SKM-1 (cell line): ENCODE measurements at regions not wholly inside any gene's neighbourhood (a gene's known extent, or its start where the extent isn't known, plus 50 kb on each side); places are given as distances from the start of the nearest gene placed in this dataset.

Experiments
- DNase-seq: peaks from one replicate; lab custom pipeline; 2025; ENCODE audit not compliant: unreplicated experiment; lab: John Stamatoyannopoulos, UW

GRCh38 chr5:63727583-63727982 is 234.7 kb downstream of the HTR1A start:
- no peak for DNase-seq

- DNase-seq = no peak
Measured at GRCh38 chr5:63726496-63726895, 235.7 kb downstream of the HTR1A start.

- DNase-seq = no peak
Measured at GRCh38 chr5:63719147-63719546, 243.1 kb downstream of the HTR1A start.

GRCh38 chr5:63700241-63700640 is 262.0 kb downstream of the HTR1A start:
- no peak for DNase-seq

GRCh38 chr5:63697811-63698210 is 264.4 kb downstream of the HTR1A start:
- DNase-seq = no peak

- no peak for DNase-seq
Measured at GRCh38 chr5:63690546-63690945, 271.7 kb downstream of the HTR1A start.

- no peak for DNase-seq
Measured at GRCh38 chr5:63687854-63688516, 274.3 kb downstream of the HTR1A start.

GRCh38 chr5:63686938-63687337 is 275.3 kb downstream of the HTR1A start:
- DNase-seq = no peak

- no peak for DNase-seq
Measured at GRCh38 chr5:63686181-63686580, 276.1 kb downstream of the HTR1A start.

GRCh38 chr5:63685454-63685853 is 276.8 kb downstream of the HTR1A start:
- DNase-seq = no peak

- DNase-seq = no peak
Measured at GRCh38 chr5:63674881-63675280, 287.4 kb downstream of the HTR1A start.

- DNase-seq = no peak
Measured at GRCh38 chr5:63655043-63655442, 307.2 kb downstream of the HTR1A start.

GRCh38 chr5:63650581-63650980 is 311.7 kb downstream of the HTR1A start:
- DNase-seq = no peak

GRCh38 chr5:63648376-63648775 is 313.9 kb downstream of the HTR1A start:
- no peak for DNase-seq

GRCh38 chr5:63629951-63630630 is 332.2 kb downstream of the HTR1A start:
- DNase-seq = no peak

GRCh38 chr5:63613442-63613841 is 348.8 kb downstream of the HTR1A start:
- no peak for DNase-seq

GRCh38 chr5:63603996-63604395 is 358.2 kb downstream of the HTR1A start:
- DNase-seq = no peak

GRCh38 chr5:63602971-63603370 is 359.3 kb downstream of the HTR1A start:
- no peak for DNase-seq

GRCh38 chr5:63596254-63596653 is 366.0 kb downstream of the HTR1A start:
- no peak for DNase-seq

GRCh38 chr5:63573380-63573779 is 388.9 kb downstream of the HTR1A start:
- DNase-seq = no peak

- no peak for DNase-seq
Measured at GRCh38 chr5:63572740-63573139, 389.5 kb downstream of the HTR1A start.

- DNase-seq = no peak
Measured at GRCh38 chr5:63570752-63571151, 391.5 kb downstream of the HTR1A start.

GRCh38 chr5:63564789-63565188 is 397.5 kb downstream of the HTR1A start:
- no peak for DNase-seq
